K562 (cell line): ENCODE measurements at regions not wholly inside any gene's neighbourhood (a gene's known extent, or its start where the extent isn't known, plus 50 kb on each side); places are given as distances from the start of the nearest gene placed in this dataset.

Source experiments
- CEBPB ChIP-seq: fragments of 450-650 bp; IDR thresholded peaks from 2 replicates; pipeline ENCODE4 v1.6.1; 2016; ENCODE audit warnings: missing genetic modification characterization, missing compliant biosample characterization
- HDAC2 ChIP-seq: fragments of 450-650 bp; IDR thresholded peaks from 2 replicates; pipeline ENCODE4 v1.6.1; 2016; ENCODE audit warnings: mild to moderate bottlenecking
- IFI16 ChIP-seq: fragments of 250-450 bp; sonication (Bioruptor Pico); IDR thresholded peaks from 2 replicates; pipeline ENCODE4 v2.1.2; 2022; ENCODE audit warnings: mild to moderate bottlenecking, inconsistent platforms
- KHSRP ChIP-seq: fragments of 450-650 bp; IDR thresholded peaks from 2 replicates; pipeline ENCODE4 v1.6.1; 2017
- KLF16 ChIP-seq: IDR thresholded peaks from 2 replicates; pipeline ENCODE4 v1.6.1; 2016; ENCODE audit warnings: antibody characterized with exemption
- NCOR1 ChIP-seq: fragments of 450-650 bp; IDR thresholded peaks from 2 replicates; pipeline ENCODE4 v1.6.1; 2016; ENCODE audit warnings: mild to moderate bottlenecking, moderate library complexity
- PHF20 ChIP-seq: fragments of 450-650 bp; IDR thresholded peaks from 2 replicates; pipeline ENCODE4 v1.6.1; 2018; ENCODE audit not compliant: partially characterized antibody
- TCF7 ChIP-seq: sonication (generic); IDR thresholded peaks from 2 replicates; pipeline ENCODE4 v1.6.1; 2016; ENCODE audit warnings: antibody characterized with exemption, borderline replicate concordance
- THRA ChIP-seq: fragments of 450-650 bp; IDR thresholded peaks from 2 replicates; pipeline ENCODE4 v1.6.1; 2017; ENCODE audit warnings: mild to moderate bottlenecking, moderate library complexity
- U2AF1 ChIP-seq: fragments of 200-400 bp; formaldehyde crosslinking; optimal IDR thresholded peaks from 2 replicates; pipeline ENCODE3; 2017; ENCODE audit warnings: mild to moderate bottlenecking, low read depth, low read length, moderate library complexity

DNA sequence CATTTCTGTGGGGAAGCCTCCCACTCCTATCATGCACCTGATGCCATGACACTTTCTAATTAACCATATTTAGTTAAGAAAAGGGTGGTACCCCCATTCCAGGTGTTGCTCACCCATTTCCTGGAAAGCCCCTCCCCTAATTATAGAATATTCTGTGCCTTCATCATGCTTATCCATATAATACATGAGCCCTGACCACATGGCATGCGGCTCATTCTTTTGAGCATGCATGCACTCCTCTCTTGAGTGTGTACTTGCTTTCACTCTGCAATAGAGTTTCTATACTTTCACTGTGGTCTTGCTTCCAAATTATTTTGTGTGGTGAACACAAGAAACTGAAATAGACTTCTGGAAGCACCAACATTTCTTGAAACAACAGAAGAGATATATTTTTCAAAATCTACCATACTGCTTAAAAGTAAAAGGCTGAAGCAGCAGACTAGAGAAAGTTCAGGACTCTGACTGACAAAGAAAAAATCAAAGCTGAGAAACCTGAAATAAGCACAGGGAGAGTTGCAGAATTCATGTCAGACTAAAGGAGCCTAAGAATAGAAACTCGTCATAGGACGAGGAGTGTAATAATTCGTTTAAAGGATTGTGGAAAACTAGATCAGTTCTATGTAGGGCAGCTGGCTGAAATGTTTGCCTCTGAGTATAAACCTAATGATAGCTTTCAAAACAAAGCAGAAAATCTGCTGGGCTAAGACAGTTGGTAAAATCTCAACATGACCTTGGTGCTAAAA lies 144.8 kb downstream of the KITLG start:
- no peak for TF ChIP-seq PHF20
- no peak for TF ChIP-seq THRA
- TF ChIP-seq KLF16 = no peak
- no peak for TF ChIP-seq HDAC2
- no peak for TF ChIP-seq U2AF1
- no peak for TF ChIP-seq NCOR1
- no peak for TF ChIP-seq TCF7
- TF ChIP-seq IFI16 (CRISPR knock-in tag) = no peak
- no peak for TF ChIP-seq KHSRP
- no peak for TF ChIP-seq CEBPB (tag)
